ENCODE measurements at regions not wholly inside any gene's neighbourhood (a gene's known extent, or its start where the extent isn't known, plus 50 kb on each side); places are given as distances from the start of the nearest gene placed in this dataset.

- DNase-seq (ENCODE audit: low spot score) (no peak), ATAC-seq (no peak)
- Histone ChIP-seq H3K27me3 (ENCODE audit: insufficient read depth) (no peaks in the 10 kb centered on the region), H2AFZ (no peak overlapping the region), H3K79me2 (replicated peaks; ENCODE audit: insufficient read depth) (no peaks in the 10 kb centered on the region), H3F3A (replicated peaks; ENCODE audit: low read depth) (no peaks in the 10 kb centered on the region), H3K4me1 (ENCODE audit: insufficient read depth) (no peaks in the 10 kb centered on the region), H3K4me2 (no peak overlapping the region), H3K4me3 (no peak overlapping the region), H3K36me3 (ENCODE audit: insufficient read depth) (no peaks in the 10 kb centered on the region), H3K9me2 (ENCODE audit: insufficient read depth) (no peaks in the 10 kb centered on the region), H4K20me1 (replicated peaks; ENCODE audit: insufficient read depth) (no peaks in the 10 kb centered on the region), H3K27ac (ENCODE audit: low read depth) (no peak overlapping the region)
- Mint-ChIP-seq H3K4me1 (peaks cover 9% of the 10 kb centered on the region), H3K27ac (no peak overlapping the region), H3K27me3 (ENCODE audit: insufficient read depth, low read depth, poor library complexity) (peaks cover 3% of the 10 kb centered on the region), H3K4me3 (no peak overlapping the region), H3K9me3 (no peaks in the 10 kb centered on the region), H3K36me3 (ENCODE audit: low read depth) (no peaks in the 10 kb centered on the region)
- no peak for TF ChIP-seq JUNB (IDR thresholded peaks at IDR 0.05; ENCODE audit: unreplicated experiment)
- TF ChIP-seq POLR2AphosphoS5 (IDR thresholded peaks at IDR 0.05; ENCODE audit: low read depth): no peak
- no peak for TF ChIP-seq ETS1 (IDR thresholded peaks at IDR 0.05)
- TF ChIP-seq ZNF331 (CRISPR knock-in tag; IDR thresholded peaks at IDR 0.05; ENCODE audit: low read depth): no peak
- no peak for TF ChIP-seq EZH2 (IDR thresholded peaks at IDR 0.05; ENCODE audit: low read depth, unreplicated experiment)
- TF ChIP-seq CTCF (conservative IDR thresholded peaks at IDR 0.05; ENCODE audit: low read depth in 2 of 2): no peak
- no peak for TF ChIP-seq ZNF114 (CRISPR knock-in tag; IDR thresholded peaks at IDR 0.05)
- no peak for TF ChIP-seq CREB1 (CRISPR knock-in tag; IDR thresholded peaks at IDR 0.05; ENCODE audit: low read depth)
Observed at GRCh38 chr11:13869398-13869886, 93.1 kb upstream of the SPON1 start.

DNA sequence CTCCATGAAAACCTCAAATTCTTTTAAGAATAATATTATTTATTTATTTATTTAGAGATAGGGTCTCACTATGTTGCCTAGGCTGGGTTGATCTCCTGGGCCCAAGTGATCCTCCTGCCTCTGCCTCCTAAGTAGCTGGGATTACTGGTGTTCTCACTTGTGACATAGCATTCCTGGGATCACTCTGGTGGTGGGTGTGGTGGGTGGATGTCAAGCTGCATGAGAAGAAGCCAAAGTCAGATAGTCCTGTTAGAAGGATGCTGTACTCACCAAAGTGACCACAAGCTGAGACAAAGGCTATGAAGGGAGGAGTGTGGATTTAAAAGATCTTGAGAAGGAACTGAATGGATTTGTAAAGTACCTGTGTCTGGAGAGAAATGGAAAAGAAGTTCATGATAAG, 87.9 kb upstream of the SPON1 start:
- peaks cover 7% of the 10 kb centered on the region for H3K27me3 Mint-ChIP-seq (ENCODE audit: insufficient read depth, low read depth, poor library complexity)
- no peak for DNase-seq (ENCODE audit: low spot score)
- Histone ChIP-seq H2AFZ (no peak overlapping the region), H3K36me3 (ENCODE audit: insufficient read depth) (no peaks in the 10 kb centered on the region), H3K4me3 (no peak overlapping the region), H3K9me2 (ENCODE audit: insufficient read depth) (no peaks in the 10 kb centered on the region), H4K20me1 (replicated peaks; ENCODE audit: insufficient read depth) (no peaks in the 10 kb centered on the region), H3K27me3 (ENCODE audit: insufficient read depth) (no peaks in the 10 kb centered on the region), H3F3A (replicated peaks; ENCODE audit: low read depth) (no peaks in the 10 kb centered on the region), H3K79me2 (replicated peaks; ENCODE audit: insufficient read depth) (no peaks in the 10 kb centered on the region), H3K4me2 (no peak overlapping the region), H3K27ac (ENCODE audit: low read depth) (no peak overlapping the region), H3K4me1 (ENCODE audit: insufficient read depth) (no peaks in the 10 kb centered on the region)
- no peak for ATAC-seq
- no peaks in the 10 kb centered on the region for H3K9me3 Mint-ChIP-seq
- H3K4me3 Mint-ChIP-seq: no peak overlapping the region
- H3K36me3 Mint-ChIP-seq (ENCODE audit: low read depth): no peaks in the 10 kb centered on the region
- no peak overlapping the region for H3K27ac Mint-ChIP-seq
- peaks cover 9% of the 10 kb centered on the region for H3K4me1 Mint-ChIP-seq
- TF ChIP-seq POLR2AphosphoS5 (IDR thresholded peaks at IDR 0.05; ENCODE audit: low read depth): no peak
- TF ChIP-seq ZNF114 (CRISPR knock-in tag; IDR thresholded peaks at IDR 0.05): no peak
- TF ChIP-seq CREB1 (CRISPR knock-in tag; IDR thresholded peaks at IDR 0.05; ENCODE audit: low read depth): no peak
- TF ChIP-seq NANOG (IDR thresholded peaks at IDR 0.05; ENCODE audit: borderline replicate concordance): no peak
- TF ChIP-seq EZH2phosphoT487 (IDR thresholded peaks at IDR 0.05; ENCODE audit: unreplicated experiment): no peak
- TF ChIP-seq ETS1 (IDR thresholded peaks at IDR 0.05): no peak
- TF ChIP-seq, protein P1, sequence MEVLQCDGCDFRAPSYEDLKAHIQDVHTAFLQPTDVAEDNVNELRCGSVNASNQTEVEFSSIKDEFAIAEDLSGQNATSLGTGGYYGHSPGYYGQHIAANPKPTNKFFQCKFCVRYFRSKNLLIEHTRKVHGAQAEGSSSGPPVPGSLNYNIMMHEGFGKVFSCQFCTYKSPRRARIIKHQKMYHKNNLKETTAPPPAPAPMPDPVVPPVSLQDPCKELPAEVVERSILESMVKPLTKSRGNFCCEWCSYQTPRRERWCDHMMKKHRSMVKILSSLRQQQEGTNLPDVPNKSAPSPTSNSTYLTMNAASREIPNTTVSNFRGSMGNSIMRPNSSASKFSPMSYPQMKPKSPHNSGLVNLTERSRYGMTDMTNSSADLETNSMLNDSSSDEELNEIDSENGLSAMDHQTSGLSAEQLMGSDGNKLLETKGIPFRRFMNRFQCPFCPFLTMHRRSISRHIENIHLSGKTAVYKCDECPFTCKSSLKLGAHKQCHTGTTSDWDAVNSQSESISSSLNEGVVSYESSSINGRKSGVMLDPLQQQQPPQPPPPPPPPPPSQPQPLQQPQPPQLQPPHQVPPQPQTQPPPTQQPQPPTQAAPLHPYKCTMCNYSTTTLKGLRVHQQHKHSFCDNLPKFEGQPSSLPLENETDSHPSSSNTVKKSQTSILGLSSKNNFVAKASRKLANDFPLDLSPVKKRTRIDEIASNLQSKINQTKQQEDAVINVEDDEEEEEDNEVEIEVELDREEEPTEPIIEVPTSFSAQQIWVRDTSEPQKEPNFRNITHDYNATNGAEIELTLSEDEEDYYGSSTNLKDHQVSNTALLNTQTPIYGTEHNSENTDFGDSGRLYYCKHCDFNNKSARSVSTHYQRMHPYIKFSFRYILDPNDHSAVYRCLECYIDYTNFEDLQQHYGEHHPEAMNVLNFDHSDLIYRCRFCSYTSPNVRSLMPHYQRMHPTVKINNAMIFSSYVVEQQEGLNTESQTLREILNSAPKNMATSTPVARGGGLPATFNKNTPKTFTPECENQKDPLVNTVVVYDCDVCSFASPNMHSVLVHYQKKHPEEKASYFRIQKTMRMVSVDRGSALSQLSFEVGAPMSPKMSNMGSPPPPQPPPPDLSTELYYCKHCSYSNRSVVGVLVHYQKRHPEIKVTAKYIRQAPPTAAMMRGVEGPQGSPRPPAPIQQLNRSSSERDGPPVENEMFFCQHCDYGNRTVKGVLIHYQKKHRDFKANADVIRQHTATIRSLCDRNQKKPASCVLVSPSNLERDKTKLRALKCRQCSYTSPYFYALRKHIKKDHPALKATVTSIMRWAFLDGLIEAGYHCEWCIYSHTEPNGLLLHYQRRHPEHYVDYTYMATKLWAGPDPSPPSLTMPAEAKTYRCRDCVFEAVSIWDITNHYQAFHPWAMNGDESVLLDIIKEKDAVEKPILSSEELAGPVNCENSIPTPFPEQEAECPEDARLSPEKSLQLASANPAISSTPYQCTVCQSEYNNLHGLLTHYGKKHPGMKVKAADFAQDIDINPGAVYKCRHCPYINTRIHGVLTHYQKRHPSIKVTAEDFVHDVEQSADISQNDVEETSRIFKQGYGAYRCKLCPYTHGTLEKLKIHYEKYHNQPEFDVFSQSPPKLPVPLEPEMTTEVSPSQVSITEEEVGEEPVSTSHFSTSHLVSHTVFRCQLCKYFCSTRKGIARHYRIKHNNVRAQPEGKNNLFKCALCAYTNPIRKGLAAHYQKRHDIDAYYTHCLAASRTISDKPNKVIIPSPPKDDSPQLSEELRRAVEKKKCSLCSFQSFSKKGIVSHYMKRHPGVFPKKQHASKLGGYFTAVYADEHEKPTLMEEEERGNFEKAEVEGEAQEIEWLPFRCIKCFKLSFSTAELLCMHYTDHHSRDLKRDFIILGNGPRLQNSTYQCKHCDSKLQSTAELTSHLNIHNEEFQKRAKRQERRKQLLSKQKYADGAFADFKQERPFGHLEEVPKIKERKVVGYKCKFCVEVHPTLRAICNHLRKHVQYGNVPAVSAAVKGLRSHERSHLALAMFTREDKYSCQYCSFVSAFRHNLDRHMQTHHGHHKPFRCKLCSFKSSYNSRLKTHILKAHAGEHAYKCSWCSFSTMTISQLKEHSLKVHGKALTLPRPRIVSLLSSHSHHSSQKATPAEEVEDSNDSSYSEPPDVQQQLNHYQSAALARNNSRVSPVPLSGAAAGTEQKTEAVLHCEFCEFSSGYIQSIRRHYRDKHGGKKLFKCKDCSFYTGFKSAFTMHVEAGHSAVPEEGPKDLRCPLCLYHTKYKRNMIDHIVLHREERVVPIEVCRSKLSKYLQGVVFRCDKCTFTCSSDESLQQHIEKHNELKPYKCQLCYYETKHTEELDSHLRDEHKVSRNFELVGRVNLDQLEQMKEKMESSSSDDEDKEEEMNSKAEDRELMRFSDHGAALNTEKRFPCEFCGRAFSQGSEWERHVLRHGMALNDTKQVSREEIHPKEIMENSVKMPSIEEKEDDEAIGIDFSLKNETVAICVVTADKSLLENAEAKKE (CRISPR knock-in tag; IDR thresholded peaks at IDR 0.05): no peak
- TF ChIP-seq STAT1 (IDR thresholded peaks at IDR 0.05; ENCODE audit: unreplicated experiment): no peak
- TF ChIP-seq ZNF331 (CRISPR knock-in tag; IDR thresholded peaks at IDR 0.05; ENCODE audit: low read depth): no peak
